ENCODE measurements at regions not wholly inside any gene's neighbourhood (a gene's known extent, or its start where the extent isn't known, plus 50 kb on each side); places are given as distances from the start of the nearest gene placed in this dataset.

GRCh38 chr14:54138024-54138353 is 181.4 kb upstream of the BMP4 start:
- Histone ChIP-seq H3K27ac (no peak overlapping the region), H3K4me1 (ENCODE audit: low read depth, poor library complexity, severe bottlenecking) (no peaks in the 10 kb centered on the region)

GRCh38 chr14:54138354-54139038 is 181.9 kb upstream of the BMP4 start:
- Histone ChIP-seq H4K20me1 (ENCODE audit: insufficient read depth) (no peaks in the 10 kb centered on the region), H2AFZ (ENCODE audit: low read depth) (no peak overlapping the region), H3K27ac (no peak overlapping the region), H3K79me2 (ENCODE audit: insufficient read depth, low read depth) (no peaks in the 10 kb centered on the region), H3K4me1 (ENCODE audit: low read depth, poor library complexity, severe bottlenecking) (no peaks in the 10 kb centered on the region), H3K9ac (no peak overlapping the region), H3K36me3 (ENCODE audit: insufficient read depth) (no peaks in the 10 kb centered on the region), H3K27me3 (ENCODE audit: insufficient read depth, low read depth) (no peaks in the 10 kb centered on the region), H3K4me3 (IDR thresholded peaks at IDR 0.05; ENCODE audit: insufficient read depth, low read depth, low read length) (no peak overlapping the region), H3K4me2 (no peak overlapping the region)
- no peak for TF ChIP-seq CTCF (conservative IDR thresholded peaks at IDR 0.05; ENCODE audit: low read depth, low read length)

More at GRCh38 chr14:54138024-54138353, 181.4 kb upstream of the BMP4 start:
- no peak overlapping the region for H3K9ac ChIP-seq
- H3K79me2 ChIP-seq (ENCODE audit: insufficient read depth, low read depth) = no peaks in the 10 kb centered on the region
- TF ChIP-seq CTCF (conservative IDR thresholded peaks at IDR 0.05; ENCODE audit: low read depth, low read length) = no peak
- no peak overlapping the region for H3K4me3 ChIP-seq (IDR thresholded peaks at IDR 0.05; ENCODE audit: insufficient read depth, low read depth, low read length)
- no peaks in the 10 kb centered on the region for H3K36me3 ChIP-seq (ENCODE audit: insufficient read depth)
- H3K4me2 ChIP-seq = no peak overlapping the region
- no peak overlapping the region for H2AFZ ChIP-seq (ENCODE audit: low read depth)
- no peaks in the 10 kb centered on the region for H3K27me3 ChIP-seq (ENCODE audit: insufficient read depth, low read depth)
- H4K20me1 ChIP-seq (ENCODE audit: insufficient read depth) = no peaks in the 10 kb centered on the region

GRCh38 chr14:54140551-54140950 is 183.9 kb upstream of the BMP4 start:
- no peaks in the 10 kb centered on the region for H3K79me2 ChIP-seq (ENCODE audit: insufficient read depth, low read depth)
- no peak overlapping the region for H3K27ac ChIP-seq
- H4K20me1 ChIP-seq (ENCODE audit: insufficient read depth) = no peaks in the 10 kb centered on the region
- H2AFZ ChIP-seq (ENCODE audit: low read depth) = no peak overlapping the region
- no peak overlapping the region for H3K4me3 ChIP-seq (IDR thresholded peaks at IDR 0.05; ENCODE audit: insufficient read depth, low read depth, low read length)
- no peaks in the 10 kb centered on the region for H3K4me1 ChIP-seq (ENCODE audit: low read depth, poor library complexity, severe bottlenecking)
- no peak overlapping the region for H3K9ac ChIP-seq
- no peak for TF ChIP-seq CTCF (conservative IDR thresholded peaks at IDR 0.05; ENCODE audit: low read depth, low read length)
- no peaks in the 10 kb centered on the region for H3K36me3 ChIP-seq (ENCODE audit: insufficient read depth)
- H3K27me3 ChIP-seq (ENCODE audit: insufficient read depth, low read depth) = no peaks in the 10 kb centered on the region
- H3K4me2 ChIP-seq = no peak overlapping the region

- Histone ChIP-seq H3K36me3 (ENCODE audit: insufficient read depth) (no peaks in the 10 kb centered on the region), H3K27me3 (ENCODE audit: insufficient read depth, low read depth) (no peaks in the 10 kb centered on the region), H3K27ac (no peak overlapping the region), H4K20me1 (ENCODE audit: insufficient read depth) (no peaks in the 10 kb centered on the region), H3K4me1 (ENCODE audit: low read depth, poor library complexity, severe bottlenecking) (no peaks in the 10 kb centered on the region), H2AFZ (ENCODE audit: low read depth) (no peak overlapping the region), H3K79me2 (ENCODE audit: insufficient read depth, low read depth) (no peaks in the 10 kb centered on the region), H3K4me3 (IDR thresholded peaks at IDR 0.05; ENCODE audit: insufficient read depth, low read depth, low read length) (no peak overlapping the region), H3K4me2 (no peak overlapping the region), H3K9ac (no peak overlapping the region)
- TF ChIP-seq CTCF (conservative IDR thresholded peaks at IDR 0.05; ENCODE audit: low read depth, low read length) = no peak
Observed at GRCh38 chr14:54146601-54147000, 190.0 kb upstream of the BMP4 start.

Data from KMS-11 (cell line).